ENCODE measurements at regions not wholly inside any gene's neighbourhood (a gene's known extent, or its start where the extent isn't known, plus 50 kb on each side); places are given as distances from the start of the nearest gene placed in this dataset.

GRCh38 chr3:14307656-14308302 lies 94.6 kb upstream of the SLC6A6 start:
- DNase-seq (ENCODE audit: low read depth), result no peak

- no peak for DNase-seq (ENCODE audit: low read depth)
These were observed 90.7 kb upstream of the SLC6A6 start for GRCh38 chr3:14311729-14312128.

- no peak for DNase-seq (ENCODE audit: low read depth)
These were observed 90.0 kb upstream of the SLC6A6 start for GRCh38 chr3:14312375-14312774.

- DNase-seq (ENCODE audit: low read depth), result peak; percentile 67
These were observed 85.3 kb upstream of the SLC6A6 start for GRCh38 chr3:14317057-14317553.

GRCh38 chr3:14318646-14319045 lies 83.8 kb upstream of the SLC6A6 start:
- no peak for DNase-seq (ENCODE audit: low read depth)

GRCh38 chr3:14319654-14320182 lies 82.7 kb upstream of the SLC6A6 start:
- DNase-seq (ENCODE audit: low read depth), result peak; percentile 91

GRCh38 chr3:14320219-14320618 lies 82.2 kb upstream of the SLC6A6 start:
- no peak for DNase-seq (ENCODE audit: low read depth)

- DNase-seq (ENCODE audit: low read depth), result no peak
These were observed 80.4 kb upstream of the SLC6A6 start for GRCh38 chr3:14322001-14322400.

GRCh38 chr3:14322667-14323295 lies 79.6 kb upstream of the SLC6A6 start:
- DNase-seq (ENCODE audit: low read depth), result no peak

GRCh38 chr3:14323401-14324223 lies 78.8 kb upstream of the SLC6A6 start:
- no peak for DNase-seq (ENCODE audit: low read depth)

- DNase-seq (ENCODE audit: low read depth), result peak; percentile 54
These were observed 78.0 kb upstream of the SLC6A6 start for GRCh38 chr3:14324224-14324944.

- DNase-seq (ENCODE audit: low read depth), result no peak
These were observed 74.0 kb upstream of the SLC6A6 start for GRCh38 chr3:14328422-14328821.

GRCh38 chr3:14329116-14329830 lies 73.1 kb upstream of the SLC6A6 start:
- DNase-seq (ENCODE audit: low read depth), result peak; percentile 74

GRCh38 chr3:14329842-14330241 lies 72.6 kb upstream of the SLC6A6 start:
- no peak for DNase-seq (ENCODE audit: low read depth)

- no peak for DNase-seq (ENCODE audit: low read depth)
These were observed 71.9 kb upstream of the SLC6A6 start for GRCh38 chr3:14330508-14330907.

- DNase-seq (ENCODE audit: low read depth), result no peak
These were observed 71.2 kb upstream of the SLC6A6 start for GRCh38 chr3:14331251-14331650.

- DNase-seq (ENCODE audit: low read depth), result no peak
These were observed 70.0 kb upstream of the SLC6A6 start for GRCh38 chr3:14332392-14332791.

- no peak for DNase-seq (ENCODE audit: low read depth)
These were observed 69.2 kb upstream of the SLC6A6 start for GRCh38 chr3:14333215-14333614.

GRCh38 chr3:14333621-14334020 lies 68.8 kb upstream of the SLC6A6 start:
- no peak for DNase-seq (ENCODE audit: low read depth)

GRCh38 chr3:14334136-14334535 lies 68.3 kb upstream of the SLC6A6 start:
- no peak for DNase-seq (ENCODE audit: low read depth)

- no peak for DNase-seq (ENCODE audit: low read depth)
These were observed 67.5 kb upstream of the SLC6A6 start for GRCh38 chr3:14334936-14335335.

Data from HT1080 (cell line).